ENCODE measurements at regions not wholly inside any gene's neighbourhood (a gene's known extent, or its start where the extent isn't known, plus 50 kb on each side); places are given as distances from the start of the nearest gene placed in this dataset.

- TF ChIP-seq CTCF (IDR thresholded peaks at IDR 0.05; ENCODE audit: low read depth, low read length, missing input control) = no peak
- TF ChIP-seq JUND (IDR thresholded peaks at IDR 0.05) = no peak
- no peak for TF ChIP-seq RAD21 (IDR thresholded peaks at IDR 0.05)
- TF ChIP-seq ATF3 (IDR thresholded peaks at IDR 0.05) = no peak
- no peak for TF ChIP-seq EGR1 (IDR thresholded peaks at IDR 0.05; ENCODE audit: low read depth in 2 of 2)
- TF ChIP-seq SP1 (IDR thresholded peaks at IDR 0.05) = no peak
- TF ChIP-seq TAF1 (conservative IDR thresholded peaks at IDR 0.05) = no peak
- no peak for TF ChIP-seq YY1 (IDR thresholded peaks at IDR 0.05)
- no peak for TF ChIP-seq HNF4G (IDR thresholded peaks at IDR 0.05)
- no peak for TF ChIP-seq FOXA2 (IDR thresholded peaks at IDR 0.05)
- TF ChIP-seq, protein P1, sequence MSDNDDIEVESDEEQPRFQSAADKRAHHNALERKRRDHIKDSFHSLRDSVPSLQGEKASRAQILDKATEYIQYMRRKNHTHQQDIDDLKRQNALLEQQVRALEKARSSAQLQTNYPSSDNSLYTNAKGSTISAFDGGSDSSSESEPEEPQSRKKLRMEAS (IDR thresholded peaks at IDR 0.05) = no peak
- no peak for TF ChIP-seq REST (IDR thresholded peaks at IDR 0.05)
- TF ChIP-seq, protein P2, sequence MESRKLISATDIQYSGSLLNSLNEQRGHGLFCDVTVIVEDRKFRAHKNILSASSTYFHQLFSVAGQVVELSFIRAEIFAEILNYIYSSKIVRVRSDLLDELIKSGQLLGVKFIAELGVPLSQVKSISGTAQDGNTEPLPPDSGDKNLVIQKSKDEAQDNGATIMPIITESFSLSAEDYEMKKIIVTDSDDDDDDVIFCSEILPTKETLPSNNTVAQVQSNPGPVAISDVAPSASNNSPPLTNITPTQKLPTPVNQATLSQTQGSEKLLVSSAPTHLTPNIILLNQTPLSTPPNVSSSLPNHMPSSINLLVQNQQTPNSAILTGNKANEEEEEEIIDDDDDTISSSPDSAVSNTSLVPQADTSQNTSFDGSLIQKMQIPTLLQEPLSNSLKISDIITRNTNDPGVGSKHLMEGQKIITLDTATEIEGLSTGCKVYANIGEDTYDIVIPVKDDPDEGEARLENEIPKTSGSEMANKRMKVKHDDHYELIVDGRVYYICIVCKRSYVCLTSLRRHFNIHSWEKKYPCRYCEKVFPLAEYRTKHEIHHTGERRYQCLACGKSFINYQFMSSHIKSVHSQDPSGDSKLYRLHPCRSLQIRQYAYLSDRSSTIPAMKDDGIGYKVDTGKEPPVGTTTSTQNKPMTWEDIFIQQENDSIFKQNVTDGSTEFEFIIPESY (IDR thresholded peaks at IDR 0.05) = no peak
Measured at GRCh38 chr17:71188811-71189492, 931.9 kb upstream of the SOX9 start.

All from liver (tissue), 3 donors.